T47D (cell line): ENCODE measurements at regions not wholly inside any gene's neighbourhood (a gene's known extent, or its start where the extent isn't known, plus 50 kb on each side); places are given as distances from the start of the nearest gene placed in this dataset.
"Not testable (repeated sequence)": the region's sequence is repeated elsewhere in the genome, so short reads cannot be mapped to it uniquely, and the experiment has no call there.

Experiments used
- DNase-seq, 2 experiments: peaks; one replicate each; pipeline versions ENCODE4 v3.0.0 to v3.0.0-alpha.2; 2011 to 2012; ENCODE audit warnings: low read depth in 1 of 2, low spot score in 1 of 2
- JUND ChIP-seq: IDR thresholded peaks from 2 replicates; pipeline ENCODE4 v1.6.1; 2012; ENCODE audit warnings: low read depth
- in situ Hi-C: cut with HindIII; loops from 2 replicates; pipeline ENCODE4 v1.10.0; 2016; ENCODE audit warnings: low sequenced_read_pairs, low pct_unique_long_range_greater_than_20kb

- no peak for DNase-seq
- in situ Hi-C loops = no loop called here
- TF ChIP-seq JUND = no peak
These were observed 86.2 kb upstream of the OR9Q1 start for GRCh38 chr11:57937431-57937830.

- TF ChIP-seq JUND = no peak
- in situ Hi-C loops = no loop called here
- peak in 1 of 2 experiments; percentile 18 for DNase-seq
These were observed 85.3 kb upstream of the OR9Q1 start for GRCh38 chr11:57938351-57938750.

GRCh38 chr11:57940044-57940756, 83.5 kb upstream of the OR9Q1 start:
- DNase-seq = no peak
- TF ChIP-seq JUND = no peak
- in situ Hi-C loops = no loop called here

GRCh38 chr11:57941875-57942274, 81.8 kb upstream of the OR9Q1 start:
- in situ Hi-C loops = no loop called here
- no peak for DNase-seq
- TF ChIP-seq JUND = no peak

GRCh38 chr11:57942808-57943207, 80.9 kb upstream of the OR9Q1 start:
- TF ChIP-seq JUND = no peak
- DNase-seq = no peak
- in situ Hi-C loops = no loop called here

- in situ Hi-C loops, DNase-seq: not testable (repeated sequence)
These were observed 79.9 kb upstream of the OR9Q1 start for GRCh38 chr11:57943766-57944165.

GRCh38 chr11:57946628-57947027, 77.1 kb upstream of the OR9Q1 start:
- no peak for DNase-seq
- TF ChIP-seq JUND = no peak
- in situ Hi-C loops = no loop called here

- in situ Hi-C loops = no loop called here
- no peak for TF ChIP-seq JUND
- DNase-seq = no peak
These were observed 59.0 kb upstream of the OR9Q1 start for GRCh38 chr11:57964660-57965059.

- DNase-seq = no peak
- in situ Hi-C loops = no loop called here
These were observed 52.2 kb upstream of the OR9Q1 start for GRCh38 chr11:57971272-57972012.

GRCh38 chr11:57972013-57972367, 51.7 kb upstream of the OR9Q1 start:
- in situ Hi-C loops = no loop called here
- TF ChIP-seq JUND = no peak
- DNase-seq = no peak

More at GRCh38 chr11:57971272-57972012, 52.2 kb upstream of the OR9Q1 start:
- TF ChIP-seq JUND = no peak
